ENCODE measurements at regions not wholly inside any gene's neighbourhood (a gene's known extent, or its start where the extent isn't known, plus 50 kb on each side); places are given as distances from the start of the nearest gene placed in this dataset.
"Not testable (repeated sequence)": the region's sequence is repeated elsewhere in the genome, so short reads cannot be mapped to it uniquely, and the experiment has no call there.

DNA sequence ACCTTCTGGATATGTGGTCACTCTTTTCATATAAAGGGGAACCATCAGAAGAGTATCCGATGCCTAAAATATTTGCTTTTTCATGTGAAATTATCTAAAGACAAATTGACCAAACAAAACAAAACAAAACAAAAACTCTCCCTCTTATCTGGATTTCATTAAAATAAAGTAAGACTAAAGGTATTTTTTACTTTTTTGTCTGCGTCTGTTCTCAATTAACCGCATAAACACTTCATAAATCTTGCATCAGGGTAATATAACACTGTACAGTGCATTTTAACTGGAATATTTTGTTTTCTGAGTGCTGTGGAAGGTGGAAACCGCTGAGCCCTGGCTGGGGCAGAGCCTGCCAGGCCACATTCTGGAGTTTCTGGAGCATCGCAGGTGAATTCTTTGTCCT lies 234.1 kb upstream of the ZFP64 start:
- TF ChIP-seq, protein P1, sequence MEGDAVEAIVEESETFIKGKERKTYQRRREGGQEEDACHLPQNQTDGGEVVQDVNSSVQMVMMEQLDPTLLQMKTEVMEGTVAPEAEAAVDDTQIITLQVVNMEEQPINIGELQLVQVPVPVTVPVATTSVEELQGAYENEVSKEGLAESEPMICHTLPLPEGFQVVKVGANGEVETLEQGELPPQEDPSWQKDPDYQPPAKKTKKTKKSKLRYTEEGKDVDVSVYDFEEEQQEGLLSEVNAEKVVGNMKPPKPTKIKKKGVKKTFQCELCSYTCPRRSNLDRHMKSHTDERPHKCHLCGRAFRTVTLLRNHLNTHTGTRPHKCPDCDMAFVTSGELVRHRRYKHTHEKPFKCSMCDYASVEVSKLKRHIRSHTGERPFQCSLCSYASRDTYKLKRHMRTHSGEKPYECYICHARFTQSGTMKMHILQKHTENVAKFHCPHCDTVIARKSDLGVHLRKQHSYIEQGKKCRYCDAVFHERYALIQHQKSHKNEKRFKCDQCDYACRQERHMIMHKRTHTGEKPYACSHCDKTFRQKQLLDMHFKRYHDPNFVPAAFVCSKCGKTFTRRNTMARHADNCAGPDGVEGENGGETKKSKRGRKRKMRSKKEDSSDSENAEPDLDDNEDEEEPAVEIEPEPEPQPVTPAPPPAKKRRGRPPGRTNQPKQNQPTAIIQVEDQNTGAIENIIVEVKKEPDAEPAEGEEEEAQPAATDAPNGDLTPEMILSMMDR (IDR thresholded peaks at IDR 0.05; ENCODE audit: borderline replicate concordance, insufficient read depth, low read depth, low read length): no peak
- H3K4me3 ChIP-seq (ENCODE audit: low read depth, low read length): no peak overlapping the region

DNA sequence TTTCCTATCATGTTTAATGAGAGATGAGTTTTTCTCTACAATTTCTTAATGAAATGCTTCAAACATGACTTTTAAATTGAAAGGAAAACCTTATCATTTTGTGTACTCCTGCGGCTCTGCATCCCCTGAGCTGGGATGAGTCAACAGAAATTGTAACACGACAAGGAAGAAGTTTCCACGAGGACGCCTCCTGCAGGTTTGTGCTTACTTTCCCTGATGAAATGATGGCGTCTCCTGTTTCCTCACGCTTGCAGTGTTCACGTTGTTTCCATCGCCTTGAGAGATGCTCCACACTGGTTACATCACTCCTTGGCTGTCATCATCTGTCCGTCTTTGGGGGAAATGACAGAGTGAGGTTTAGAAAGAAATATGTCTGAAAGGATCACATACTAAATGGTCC lies 233.7 kb upstream of the ZFP64 start:
- TF ChIP-seq, protein P1 (IDR thresholded peaks at IDR 0.05; ENCODE audit: borderline replicate concordance, insufficient read depth, low read depth, low read length): no peak
- H3K4me3 ChIP-seq (ENCODE audit: low read depth, low read length): no peak overlapping the region

DNA sequence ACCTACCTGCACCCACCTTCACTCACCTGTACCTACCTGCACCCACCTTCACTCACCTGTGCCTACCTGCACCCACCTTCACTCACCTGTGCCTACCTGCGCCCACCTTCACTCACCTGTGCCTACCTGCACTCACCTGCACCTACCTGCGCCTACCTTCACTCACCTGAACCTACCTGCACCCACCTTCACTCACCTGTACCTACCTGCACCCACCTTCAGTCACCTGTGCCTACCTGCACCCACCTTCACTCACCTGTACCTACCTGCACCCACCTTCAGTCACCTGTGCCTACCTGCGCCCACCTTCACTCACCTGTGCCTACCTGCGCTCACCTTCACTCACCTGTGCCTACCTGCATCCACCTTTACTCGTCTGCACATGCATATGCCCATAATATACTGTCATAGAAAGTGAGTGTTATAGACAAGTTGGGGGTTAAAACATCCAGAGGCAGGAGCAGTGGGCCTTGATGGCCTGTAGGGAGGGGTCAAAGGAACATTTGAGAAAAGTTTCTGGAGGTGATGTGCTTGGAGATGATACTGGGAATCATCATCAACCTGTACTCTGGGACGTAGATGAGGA lies 232.9 kb upstream of the ZFP64 start:
- not testable (repeated sequence) for H3K4me3 ChIP-seq (ENCODE audit: low read depth, low read length)

DNA sequence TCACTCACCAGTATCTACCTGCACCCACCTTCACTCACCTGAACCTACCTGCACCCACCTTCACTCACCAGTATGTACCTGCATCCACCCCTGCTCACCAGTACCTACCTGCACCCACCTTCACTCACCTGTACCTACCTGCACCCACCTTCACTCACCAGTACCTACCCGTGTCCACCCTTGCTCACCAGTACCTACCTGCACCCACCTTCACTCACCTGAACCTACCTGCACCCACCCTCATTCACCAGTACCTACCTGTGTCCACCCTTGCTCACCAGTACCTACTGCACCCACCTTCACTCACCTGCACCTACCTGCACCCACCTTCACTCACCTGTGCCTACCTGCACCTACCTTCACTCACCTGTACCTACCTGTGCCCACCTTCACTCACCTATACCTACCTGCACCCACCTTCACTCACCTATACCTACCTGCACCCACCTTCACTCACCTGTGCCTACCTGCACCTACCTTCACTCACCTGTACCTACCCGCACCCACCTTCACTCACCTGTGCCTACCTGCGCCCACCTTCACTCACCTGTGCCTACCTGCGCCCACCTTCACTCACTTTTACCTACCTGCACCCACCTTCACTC lies 232.1 kb upstream of the ZFP64 start:
- not testable (repeated sequence) for H3K4me3 ChIP-seq (ENCODE audit: low read depth, low read length)

DNA sequence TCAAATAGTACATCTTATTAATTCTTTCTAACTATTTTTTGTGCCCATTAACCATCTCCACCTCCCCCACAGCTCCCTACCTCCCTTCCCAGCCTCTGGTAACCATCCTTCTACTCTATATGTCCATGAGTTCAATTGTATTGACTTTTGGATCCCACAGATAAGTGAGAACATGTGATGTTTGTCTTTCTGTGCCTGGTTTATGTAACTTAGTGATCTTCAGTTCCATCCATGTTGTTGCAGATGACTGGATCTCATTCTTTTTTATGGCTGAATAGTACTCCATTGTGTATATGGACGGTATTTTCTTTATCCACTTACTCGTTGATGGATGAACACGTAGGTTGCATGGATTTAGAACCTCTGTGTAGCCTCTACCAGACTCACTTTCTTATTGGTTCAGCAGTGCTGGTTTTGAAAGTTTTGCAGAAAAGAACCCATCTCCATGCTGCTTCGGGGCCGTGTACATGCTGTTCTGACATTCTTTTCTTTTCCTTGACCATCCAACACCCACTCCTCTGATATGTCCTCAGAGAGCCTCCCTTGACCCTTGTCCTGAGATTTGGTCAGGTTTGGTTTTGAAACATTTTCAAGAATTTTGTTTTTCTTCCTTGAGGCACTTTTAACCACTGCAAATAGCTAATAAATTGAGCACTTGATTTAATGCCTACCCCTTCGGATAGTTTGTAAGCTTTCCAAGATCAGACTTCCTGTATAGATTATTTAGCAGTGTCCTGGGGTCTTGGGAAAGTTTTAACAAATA lies 231.2 kb upstream of the ZFP64 start:
- H3K4me3 ChIP-seq (ENCODE audit: low read depth, low read length): no peak overlapping the region
- TF ChIP-seq, protein P1 (IDR thresholded peaks at IDR 0.05; ENCODE audit: borderline replicate concordance, insufficient read depth, low read depth, low read length): no peak

DNA sequence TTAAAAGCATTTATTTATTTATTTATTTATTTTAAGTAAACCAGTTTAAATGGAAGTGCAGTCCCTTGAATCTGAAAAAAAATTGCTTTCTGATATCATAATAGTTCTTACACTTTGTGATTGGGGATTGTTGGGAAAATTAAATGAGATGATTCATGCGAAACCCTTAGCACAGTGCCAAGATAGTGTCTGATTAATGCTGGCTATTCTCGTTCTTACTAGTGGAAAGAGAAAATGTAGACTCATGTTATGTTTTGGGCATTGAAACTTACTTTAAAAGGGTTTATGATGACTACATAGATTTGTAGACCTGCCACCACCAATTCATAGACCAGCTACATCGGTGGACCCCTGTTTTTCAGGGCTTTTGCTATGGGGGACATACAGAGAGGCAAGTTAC lies 229.2 kb upstream of the ZFP64 start:
- H3K4me3 ChIP-seq (ENCODE audit: low read depth, low read length): no peak overlapping the region
- TF ChIP-seq, protein P1 (IDR thresholded peaks at IDR 0.05; ENCODE audit: borderline replicate concordance, insufficient read depth, low read depth, low read length): no peak

DNA sequence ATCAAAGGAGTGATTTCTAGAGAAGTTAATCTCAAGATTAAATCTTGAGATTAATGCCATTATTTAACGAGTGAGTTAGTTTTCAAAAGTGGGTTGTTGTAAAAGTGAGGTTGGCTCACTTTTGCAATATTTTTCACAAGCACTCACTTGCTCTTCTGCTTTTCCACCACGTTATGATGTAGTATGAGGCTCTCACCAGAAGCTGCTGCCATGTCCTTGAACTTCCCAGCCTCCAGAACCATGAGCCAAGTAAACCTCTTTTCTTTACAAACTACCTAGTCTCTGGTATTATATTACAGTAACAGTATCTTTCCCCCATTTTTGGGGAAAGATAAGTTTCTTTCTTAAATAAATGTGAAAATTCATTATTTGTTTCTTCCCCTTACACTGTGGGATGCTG lies 227.6 kb upstream of the ZFP64 start:
- TF ChIP-seq, protein P1 (IDR thresholded peaks at IDR 0.05; ENCODE audit: borderline replicate concordance, insufficient read depth, low read depth, low read length): no peak
- no peak overlapping the region for H3K4me3 ChIP-seq (ENCODE audit: low read depth, low read length)

DNA sequence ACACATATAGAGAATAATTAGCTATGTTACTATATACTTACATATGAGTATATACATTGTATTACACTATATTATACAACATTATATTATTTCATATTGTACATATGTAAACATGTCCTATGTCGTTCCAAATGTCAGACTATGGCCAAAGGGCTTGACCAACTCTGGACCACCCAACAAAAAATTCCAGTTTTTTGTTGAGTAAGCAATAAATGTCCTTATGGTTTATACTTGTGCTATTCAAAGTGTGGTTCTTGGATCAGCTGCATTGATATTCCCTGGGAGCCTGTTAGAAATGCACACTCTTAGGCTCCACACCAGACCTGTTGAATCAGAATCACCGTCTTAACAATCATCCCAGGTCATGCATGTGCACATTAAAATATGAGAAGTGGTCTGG lies 225.4 kb upstream of the ZFP64 start:
- TF ChIP-seq, protein P1 (IDR thresholded peaks at IDR 0.05; ENCODE audit: borderline replicate concordance, insufficient read depth, low read depth, low read length): no peak
- H3K4me3 ChIP-seq (ENCODE audit: low read depth, low read length): no peak overlapping the region

Measured in GM12875 (cell line).